ENCODE measurements at regions not wholly inside any gene's neighbourhood (a gene's known extent, or its start where the extent isn't known, plus 50 kb on each side); places are given as distances from the start of the nearest gene placed in this dataset.

DNA sequence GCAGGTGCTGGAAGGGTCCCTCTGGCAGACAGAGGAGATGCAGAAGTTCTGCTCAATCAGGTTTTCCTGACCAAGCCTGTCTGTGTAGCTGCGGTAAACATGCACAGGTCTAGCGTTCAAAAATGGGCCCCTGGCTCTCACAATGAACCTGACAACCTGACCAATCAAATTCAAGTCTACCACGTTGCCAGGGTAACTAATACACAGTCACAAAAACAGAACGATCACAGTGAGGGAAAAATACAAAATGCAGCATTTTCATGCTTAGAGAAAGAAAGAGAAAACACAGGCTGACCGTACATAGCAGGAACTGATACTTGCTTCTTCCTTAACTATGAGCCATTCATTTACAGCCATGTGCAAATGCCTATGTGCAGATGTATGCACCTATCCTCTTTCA, 353.1 kb upstream of the TSHZ2 start:
- no peak for TF ChIP-seq CTCF (IDR thresholded peaks at IDR 0.05; ENCODE audit: low read depth, low read length)
- no peak for DNase-seq (ENCODE audit: low read depth in 2 of 2)
- no peak overlapping the region for H3K4me3 ChIP-seq (replicated peaks in 1 of 2; ENCODE audit: low read depth in 2 of 2, low read length in 2 of 2)

DNA sequence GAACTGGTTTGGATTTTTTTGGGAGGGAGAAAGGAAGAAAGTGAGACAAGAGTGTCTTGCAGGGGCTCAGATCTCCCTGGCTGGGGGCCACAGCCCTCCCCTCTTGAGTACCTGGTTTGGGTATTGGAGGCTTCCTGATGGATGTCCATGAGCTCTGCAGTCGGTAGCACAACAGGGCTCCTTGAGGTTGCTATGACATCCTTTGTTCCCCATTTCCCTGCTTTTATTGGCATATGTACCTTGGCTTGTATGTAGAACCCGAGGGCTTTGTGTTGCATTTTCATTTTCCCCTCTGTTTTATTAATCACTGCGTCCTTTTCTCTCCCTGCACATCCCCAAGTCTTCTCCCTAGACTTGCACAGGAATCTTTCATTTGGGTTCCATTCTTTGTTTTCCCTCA, 355.5 kb upstream of the TSHZ2 start:
- no peak for TF ChIP-seq CTCF (IDR thresholded peaks at IDR 0.05; ENCODE audit: low read depth, low read length)
- no peak for DNase-seq (ENCODE audit: low read depth in 2 of 2)
- no peak overlapping the region for H3K4me3 ChIP-seq (replicated peaks in 1 of 2; ENCODE audit: low read depth in 2 of 2, low read length in 2 of 2)

DNA sequence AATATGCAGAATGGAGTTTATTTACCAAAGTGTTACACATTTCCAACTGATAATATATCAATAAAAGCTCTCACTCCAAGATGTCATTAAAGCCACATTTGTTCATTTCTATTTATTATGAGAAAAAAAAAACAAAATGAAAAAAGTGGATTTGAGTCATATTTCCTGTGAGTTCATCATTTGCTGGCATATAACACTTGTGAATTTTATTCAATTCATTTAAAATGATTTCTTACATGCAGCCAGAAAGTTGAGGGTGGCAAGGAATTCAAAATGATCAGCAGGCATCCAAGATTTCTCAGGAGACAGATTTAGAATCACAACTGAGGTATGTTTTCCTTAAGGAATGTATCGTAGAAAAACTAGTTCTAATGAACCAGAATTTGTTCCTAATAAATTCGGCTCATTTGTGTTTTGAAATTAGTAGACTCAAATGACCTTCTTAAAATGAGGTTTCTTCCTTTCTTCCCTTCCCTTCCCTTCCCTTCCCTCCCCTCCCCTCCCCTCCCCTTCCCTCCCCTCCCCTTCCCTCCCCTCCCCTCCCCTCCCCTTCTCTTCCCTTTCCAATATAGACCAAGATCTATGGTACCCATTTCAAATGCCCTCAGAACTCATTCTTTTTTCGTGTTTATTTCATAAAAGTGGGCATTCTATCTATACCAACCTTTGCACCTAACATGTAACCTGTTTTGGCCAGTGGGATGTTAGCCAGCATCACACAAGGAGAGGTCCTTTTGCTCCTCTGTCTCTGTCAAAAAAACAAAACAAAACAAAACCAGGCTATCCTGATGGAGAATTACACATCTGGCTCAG, 357.9 kb upstream of the TSHZ2 start:
- H3K4me3 ChIP-seq (replicated peaks in 1 of 2; ENCODE audit: low read depth in 2 of 2, low read length in 2 of 2) = no peak overlapping the region
- DNase-seq (ENCODE audit: low read depth in 2 of 2) = peak in 1 of 2 donors; percentile 1
- no peak for TF ChIP-seq CTCF (IDR thresholded peaks at IDR 0.05; ENCODE audit: low read depth, low read length)

- TF ChIP-seq CTCF (IDR thresholded peaks at IDR 0.05; ENCODE audit: low read depth, low read length) = no peak
- no peak for DNase-seq (ENCODE audit: low read depth in 2 of 2)
- H3K4me3 ChIP-seq (replicated peaks in 1 of 2; ENCODE audit: low read depth in 2 of 2, low read length in 2 of 2) = no peak overlapping the region
Measured at GRCh38 chr20:52612046-52612632, 360.0 kb upstream of the TSHZ2 start.

DNA sequence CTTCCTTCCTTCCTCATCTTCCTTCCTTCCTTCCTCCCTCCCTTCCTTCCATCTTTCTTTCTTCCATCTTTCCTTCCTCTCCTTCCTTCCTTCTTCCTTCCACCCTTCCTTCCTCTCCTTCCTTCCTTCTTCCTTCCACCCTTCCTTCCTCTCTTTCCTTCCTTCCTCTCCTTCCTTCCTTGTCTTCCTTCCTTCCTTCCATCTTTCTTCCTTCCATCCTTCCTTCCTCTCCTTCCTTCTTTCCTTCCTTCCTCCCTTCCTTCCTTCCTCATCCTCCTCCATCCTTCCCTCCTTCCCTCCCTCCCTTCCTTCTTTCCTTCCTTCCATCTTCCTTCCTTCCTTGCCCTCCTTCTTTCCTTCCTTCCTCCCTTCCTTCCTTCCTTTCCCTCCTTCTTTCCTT, 361.4 kb upstream of the TSHZ2 start:
- no peak for DNase-seq (ENCODE audit: low read depth in 2 of 2)
- H3K4me3 ChIP-seq (replicated peaks in 1 of 2; ENCODE audit: low read depth in 2 of 2, low read length in 2 of 2) = no peak overlapping the region
- no peak for TF ChIP-seq CTCF (IDR thresholded peaks at IDR 0.05; ENCODE audit: low read depth, low read length)

- H3K4me3 ChIP-seq (replicated peaks in 1 of 2; ENCODE audit: low read depth in 2 of 2, low read length in 2 of 2) = no peak overlapping the region
- TF ChIP-seq CTCF (IDR thresholded peaks at IDR 0.05; ENCODE audit: low read depth, low read length) = no peak
- DNase-seq (ENCODE audit: low read depth in 2 of 2) = no peak
Measured at GRCh38 chr20:52601295-52601971, 370.7 kb upstream of the TSHZ2 start.
